Stimulated activated CD4-positive, alpha-beta T cell treated with anti-CD3 and anti-CD28 coated beads, Interleukin-1b, Interleukin-23, amount 100 ng/mL, for 24 hours (primary cell): ENCODE measurements at regions not wholly inside any gene's neighbourhood (a gene's known extent, or its start where the extent isn't known, plus 50 kb on each side); places are given as distances from the start of the nearest gene placed in this dataset.

Source experiments
- DNase-seq, 4 experiments: peaks; one replicate each; pipeline ENCODE4 v3.0.0-alpha.2; 2020; ENCODE audit warnings: low read depth in 4 of 4, low spot score in 1 of 4

DNA sequence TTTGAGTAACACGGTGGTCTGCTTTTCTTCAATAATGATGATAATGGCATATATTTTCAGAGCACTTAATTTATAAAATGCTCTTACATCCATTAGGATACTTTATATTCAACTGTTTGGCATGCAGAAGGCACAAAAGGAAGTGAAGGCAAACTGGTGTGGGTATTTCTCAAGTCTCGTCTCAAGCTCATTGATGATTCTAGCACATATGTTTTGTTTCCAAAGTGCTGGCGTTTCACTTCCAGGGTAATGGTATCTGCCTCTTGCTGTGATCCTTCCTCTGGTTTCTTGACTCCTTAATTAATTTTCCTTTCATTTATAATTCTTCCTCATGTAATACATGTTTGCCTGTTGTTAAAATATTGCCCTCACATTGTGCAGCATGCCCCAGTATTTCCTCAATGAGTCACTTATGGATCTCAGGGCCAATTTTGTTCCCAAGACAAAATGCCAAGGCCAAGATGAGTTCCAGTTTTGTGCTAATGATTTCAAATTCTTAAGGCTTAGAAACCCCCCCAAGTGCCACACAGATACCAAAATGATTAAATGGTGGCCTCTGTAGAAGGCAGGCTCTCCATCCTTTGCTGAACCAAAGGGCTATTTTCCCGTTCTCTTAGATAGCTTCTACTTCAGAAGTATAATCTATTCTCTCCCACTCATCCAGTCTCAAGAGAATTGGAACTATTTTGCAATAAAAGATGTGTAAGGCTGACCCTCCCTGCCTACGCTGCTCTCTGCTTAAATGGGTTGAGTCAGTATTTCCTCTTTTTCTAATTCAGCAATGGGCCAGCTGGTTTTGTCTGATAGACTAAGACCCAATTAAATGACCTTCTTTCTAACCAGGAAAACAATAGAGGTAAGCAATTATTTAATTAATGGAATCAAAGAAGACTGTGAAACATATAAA is 171.2 kb downstream of the ZNF365 start:
- no peak for DNase-seq

- DNase-seq, result no peak
Measured at GRCh38 chr10:62548686-62549085, 174.5 kb downstream of the ZNF365 start.

DNA sequence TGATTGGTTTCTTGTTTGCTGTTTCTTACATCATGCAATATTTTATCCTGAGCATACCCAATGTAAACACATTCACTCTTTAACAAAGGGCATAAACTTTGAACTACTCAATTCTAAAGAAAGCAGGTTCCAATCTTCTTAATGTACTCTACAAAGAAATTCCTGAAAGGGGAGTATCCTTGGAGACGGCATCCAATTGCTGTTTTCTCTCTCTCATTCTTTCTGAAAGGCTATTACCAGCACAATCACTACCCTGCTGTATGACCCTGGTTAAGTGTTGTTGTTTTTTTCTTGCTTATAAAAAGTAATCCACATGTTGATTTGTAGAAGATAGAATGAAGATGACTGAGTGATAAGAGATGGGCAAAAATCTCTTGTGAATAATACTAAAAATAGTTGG is 176.0 kb downstream of the ZNF365 start:
- DNase-seq, result no peak

- DNase-seq, result no peak
Measured at GRCh38 chr10:62554632-62555199, 180.5 kb downstream of the ZNF365 start.

DNA sequence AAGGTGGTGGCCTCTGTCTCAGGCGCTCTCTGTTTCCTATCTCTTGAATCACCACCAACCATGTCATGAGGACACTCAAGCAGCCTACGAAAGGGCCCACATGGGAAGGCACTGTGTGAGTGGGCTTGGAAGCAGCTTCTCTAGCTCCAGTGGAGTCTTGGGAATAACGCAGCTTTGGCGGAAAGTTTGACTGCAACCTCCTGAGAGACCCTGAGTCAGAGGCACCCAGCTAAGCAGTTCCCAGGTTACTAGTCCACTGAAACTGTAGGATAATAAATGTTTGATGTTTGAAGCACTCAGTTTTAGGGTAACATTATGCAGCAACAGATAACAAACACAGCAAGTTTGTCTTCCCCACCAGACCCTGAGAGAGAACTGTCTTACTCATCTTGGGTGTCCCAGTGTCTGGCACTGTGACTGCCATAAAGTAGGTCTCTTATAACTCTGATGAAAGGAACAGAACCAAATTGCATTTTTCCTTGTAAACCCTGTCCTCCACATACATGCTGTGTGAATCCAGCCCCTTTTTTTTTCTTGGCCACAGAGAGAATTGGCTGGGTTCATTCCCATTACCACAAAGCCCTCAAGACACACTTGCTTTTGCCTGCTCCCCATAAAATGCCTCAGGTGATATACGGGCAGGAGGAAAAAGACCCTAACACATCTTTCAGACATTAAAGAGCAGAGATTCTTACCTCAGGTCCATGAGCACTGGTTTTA is 185.5 kb downstream of the ZNF365 start:
- no peak for DNase-seq

DNA sequence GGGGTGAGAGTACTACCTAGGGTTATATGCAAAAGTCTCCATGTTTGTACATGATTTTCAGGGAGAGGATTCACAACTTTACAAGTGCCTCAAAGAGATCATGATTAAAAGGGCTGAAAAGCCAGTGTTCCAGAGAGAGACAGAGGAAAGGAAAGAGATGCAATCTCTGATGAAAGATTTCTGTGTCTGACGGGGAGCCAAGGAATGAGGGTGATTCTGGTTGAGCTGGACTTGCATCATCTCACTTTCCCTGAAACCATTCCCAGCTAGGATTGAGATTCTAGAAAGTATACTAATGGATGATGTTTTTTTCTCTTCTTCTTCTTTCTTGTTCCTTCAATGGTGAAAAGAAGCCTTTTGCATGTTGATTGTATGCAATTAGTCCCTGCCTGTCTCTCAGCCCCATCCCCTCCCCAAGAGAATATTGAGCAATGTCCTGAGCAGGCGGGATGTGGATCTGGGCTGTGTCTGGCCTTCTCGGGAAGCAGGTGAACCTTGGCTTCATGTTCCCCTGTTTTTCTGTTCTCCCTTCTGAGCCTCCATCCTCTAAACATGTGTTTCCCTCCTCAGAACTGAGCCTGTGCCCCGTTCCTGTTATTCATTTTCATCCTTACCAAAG is 186.1 kb downstream of the ZNF365 start:
- no peak for DNase-seq

DNA sequence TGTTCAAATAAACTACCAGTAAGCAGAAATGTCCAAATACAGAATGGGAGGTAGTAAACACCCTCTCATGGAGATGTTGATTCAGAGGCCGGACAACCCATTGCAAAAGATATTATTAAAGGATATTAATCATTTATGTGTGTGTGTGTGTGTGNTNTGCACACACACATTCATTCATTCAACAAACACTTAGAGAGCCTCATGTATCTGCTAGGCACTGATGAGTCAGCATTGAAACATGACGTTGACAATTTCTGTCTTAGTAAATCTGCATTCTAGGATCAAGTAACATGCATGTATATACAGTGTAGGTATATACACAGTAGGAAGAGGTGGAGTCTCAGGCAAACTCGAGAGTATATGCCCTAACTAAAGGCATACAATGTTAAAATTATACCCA is 187.0 kb downstream of the ZNF365 start:
- no peak for DNase-seq

DNA sequence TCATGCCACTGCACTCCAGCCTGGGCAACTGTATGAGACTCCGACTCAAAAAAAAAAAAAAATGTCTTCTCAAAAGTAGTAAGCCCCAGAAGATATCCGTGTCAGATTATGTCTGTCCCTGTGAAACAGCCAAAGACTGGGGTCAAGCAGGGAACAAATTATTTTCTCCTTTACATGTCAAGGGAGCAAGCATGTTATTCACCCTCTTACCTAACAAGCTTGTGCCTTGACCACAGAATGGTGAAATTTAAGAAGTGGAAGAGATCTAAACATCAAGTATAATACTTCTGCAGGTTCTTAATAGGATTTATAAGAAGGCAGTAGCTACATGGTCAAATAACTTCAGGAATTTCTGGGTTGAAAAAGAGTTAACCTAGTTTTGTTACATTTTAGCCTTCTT is 187.9 kb downstream of the ZNF365 start:
- no peak for DNase-seq

DNA sequence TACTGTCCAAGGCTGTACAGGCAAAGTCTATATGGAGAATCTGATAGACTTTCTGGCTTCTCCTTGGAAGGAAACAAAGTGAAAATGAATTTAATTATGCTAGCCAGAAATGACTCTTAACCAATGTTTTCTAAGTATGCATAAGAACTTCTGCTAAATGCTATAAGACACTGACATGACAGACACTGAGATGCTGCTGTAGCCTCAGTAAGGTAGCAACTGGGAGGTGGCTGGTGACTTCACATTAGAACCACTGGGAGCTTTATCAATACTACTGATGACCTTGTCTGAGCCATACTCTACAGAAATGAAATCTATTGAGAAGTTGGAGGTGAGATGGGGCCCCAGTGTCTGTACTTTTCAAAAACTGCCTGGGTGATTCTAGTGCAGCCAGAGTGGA is 188.6 kb downstream of the ZNF365 start:
- DNase-seq, result no peak

- DNase-seq, result no peak
Measured at GRCh38 chr10:62573929-62574328, 199.8 kb downstream of the ZNF365 start.

DNA sequence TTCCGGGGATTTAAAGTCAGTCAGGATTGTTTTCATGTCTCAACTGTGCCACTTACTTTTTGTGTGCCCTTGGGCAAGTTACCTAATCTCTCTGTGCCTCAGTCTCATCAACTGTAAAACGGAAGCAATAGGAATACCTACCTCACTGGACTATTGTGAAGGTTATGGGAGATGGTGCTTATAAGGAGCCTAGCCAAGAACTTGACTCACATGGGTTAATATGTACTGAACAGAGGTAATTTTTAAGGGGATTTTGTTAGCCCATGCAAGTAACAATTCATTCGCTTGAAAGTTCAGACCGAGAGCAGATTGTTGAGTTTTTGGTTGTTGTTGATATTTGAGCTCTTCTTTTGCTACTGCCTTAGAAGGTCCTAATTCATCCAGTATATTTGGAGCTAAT is 202.9 kb downstream of the ZNF365 start:
- DNase-seq, result no peak

DNA sequence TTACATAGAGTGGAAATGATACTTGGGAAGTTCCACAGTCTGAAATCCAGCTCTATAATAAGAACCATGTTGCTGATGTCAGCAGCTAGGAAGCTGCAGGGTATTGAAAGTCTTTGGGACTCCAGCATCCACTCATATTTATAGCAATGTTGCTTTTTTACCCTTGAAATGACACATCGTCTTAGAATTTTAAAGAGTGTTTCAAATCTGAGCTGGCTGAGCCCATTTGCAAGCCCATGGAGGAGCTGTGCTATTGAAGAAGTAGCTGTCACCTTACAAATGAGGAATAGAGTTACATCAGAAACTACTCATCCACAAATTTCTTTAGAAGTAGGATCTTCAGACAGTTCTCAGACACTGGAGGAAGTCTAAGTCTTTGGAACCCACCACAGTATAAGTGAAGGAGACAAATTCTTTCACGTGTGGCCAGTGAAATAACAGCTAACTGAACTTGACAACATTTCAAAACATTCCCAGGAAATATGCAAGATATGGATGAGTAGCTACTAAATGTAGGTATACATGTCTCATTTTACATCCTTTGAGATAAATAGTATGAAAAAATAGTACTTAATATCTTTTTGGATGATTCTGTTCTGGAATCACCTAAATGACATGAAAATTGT is 203.6 kb downstream of the ZNF365 start:
- no peak for DNase-seq

- DNase-seq, result no peak
Measured at GRCh38 chr10:62578301-62578700, 204.1 kb downstream of the ZNF365 start.

DNA sequence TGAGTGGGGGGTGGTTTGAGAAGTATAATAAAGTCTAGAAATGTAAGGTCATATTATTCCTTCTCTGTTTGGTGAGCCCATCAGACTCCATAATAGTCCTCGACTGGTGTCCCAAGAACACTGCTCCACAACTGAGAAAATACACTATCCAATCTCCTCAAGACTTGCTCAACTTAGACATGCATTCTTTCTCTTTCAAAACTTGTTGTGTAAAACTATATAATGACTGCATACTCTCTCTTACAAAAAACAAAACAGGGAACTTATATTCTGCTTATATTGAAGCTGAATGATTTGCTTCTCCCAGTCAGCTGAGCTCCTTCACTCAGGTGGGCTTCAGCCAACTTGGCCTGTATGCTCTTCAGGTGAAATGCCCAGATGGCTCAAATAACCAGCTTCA is 204.7 kb downstream of the ZNF365 start:
- no peak for DNase-seq

GRCh38 chr10:62580396-62580795 is 206.2 kb downstream of the ZNF365 start:
- DNase-seq, result no peak

DNA sequence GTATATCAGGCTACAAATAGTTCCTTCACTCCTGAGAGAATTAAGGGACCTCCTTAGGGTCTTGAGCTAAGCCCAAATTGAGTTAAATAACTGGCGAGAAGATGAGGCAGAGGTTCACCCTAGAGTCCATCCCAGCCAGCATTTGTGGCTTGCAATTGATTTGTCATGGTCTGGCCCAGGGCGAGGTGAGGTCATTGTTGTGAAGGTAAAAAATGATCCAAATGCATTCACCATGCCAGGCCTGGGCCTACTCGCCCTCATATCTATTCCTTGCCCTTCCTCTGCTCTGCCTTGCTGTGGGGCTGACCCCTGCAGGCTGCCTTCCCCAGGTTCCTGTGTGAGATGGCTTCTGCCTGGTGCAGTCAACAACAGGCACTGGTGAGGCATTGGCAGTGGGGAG is 207.2 kb downstream of the ZNF365 start:
- no peak for DNase-seq

DNA sequence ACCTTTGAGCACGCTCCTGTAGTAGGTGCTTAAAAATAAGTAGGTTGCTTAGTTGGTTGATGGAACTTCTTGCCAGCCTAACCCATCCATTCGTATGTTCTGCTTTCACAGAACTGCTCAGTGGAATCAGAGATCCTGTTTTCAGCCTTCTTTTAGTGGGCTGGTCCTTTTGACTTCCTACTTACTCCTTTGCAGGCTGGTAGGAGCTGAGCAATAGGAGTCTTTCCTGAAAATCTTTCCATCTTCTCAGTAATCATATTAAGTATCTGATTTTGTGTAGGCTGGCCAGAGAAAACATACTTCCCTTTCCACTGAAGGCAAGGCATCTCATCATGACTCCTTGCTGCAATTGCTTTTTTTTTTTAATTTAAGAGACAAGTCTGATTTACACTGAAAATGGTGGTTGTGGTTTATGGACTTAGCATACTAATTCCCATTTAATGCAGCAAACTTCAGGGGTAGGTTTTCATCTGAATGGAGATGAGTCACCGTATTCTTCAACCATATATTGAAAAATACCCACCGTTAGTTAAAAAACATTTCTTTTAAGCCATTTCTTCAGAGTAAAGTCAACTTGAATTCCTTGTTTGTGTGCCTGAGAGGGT is 208.0 kb downstream of the ZNF365 start:
- no peak for DNase-seq

DNA sequence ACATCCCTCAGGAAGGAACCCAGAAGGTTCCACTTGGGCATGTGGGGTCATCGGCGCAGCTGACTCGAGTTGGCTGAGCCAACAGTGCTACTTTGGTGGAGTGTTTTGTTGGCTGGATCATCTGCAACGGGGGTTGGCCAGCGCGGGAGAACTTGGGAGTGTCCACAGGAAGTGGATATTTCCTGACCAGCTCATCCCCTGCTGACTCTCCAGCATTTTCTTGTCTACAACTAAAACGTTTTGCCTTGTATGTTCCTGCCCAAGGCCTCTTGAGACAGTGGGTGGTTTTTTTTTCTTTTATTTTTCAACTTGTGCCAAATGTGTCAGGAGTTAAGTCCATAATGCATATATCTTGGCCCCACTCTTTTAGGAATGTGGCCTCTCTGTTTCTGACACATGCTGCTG is 208.6 kb downstream of the ZNF365 start:
- DNase-seq, result no peak

DNA sequence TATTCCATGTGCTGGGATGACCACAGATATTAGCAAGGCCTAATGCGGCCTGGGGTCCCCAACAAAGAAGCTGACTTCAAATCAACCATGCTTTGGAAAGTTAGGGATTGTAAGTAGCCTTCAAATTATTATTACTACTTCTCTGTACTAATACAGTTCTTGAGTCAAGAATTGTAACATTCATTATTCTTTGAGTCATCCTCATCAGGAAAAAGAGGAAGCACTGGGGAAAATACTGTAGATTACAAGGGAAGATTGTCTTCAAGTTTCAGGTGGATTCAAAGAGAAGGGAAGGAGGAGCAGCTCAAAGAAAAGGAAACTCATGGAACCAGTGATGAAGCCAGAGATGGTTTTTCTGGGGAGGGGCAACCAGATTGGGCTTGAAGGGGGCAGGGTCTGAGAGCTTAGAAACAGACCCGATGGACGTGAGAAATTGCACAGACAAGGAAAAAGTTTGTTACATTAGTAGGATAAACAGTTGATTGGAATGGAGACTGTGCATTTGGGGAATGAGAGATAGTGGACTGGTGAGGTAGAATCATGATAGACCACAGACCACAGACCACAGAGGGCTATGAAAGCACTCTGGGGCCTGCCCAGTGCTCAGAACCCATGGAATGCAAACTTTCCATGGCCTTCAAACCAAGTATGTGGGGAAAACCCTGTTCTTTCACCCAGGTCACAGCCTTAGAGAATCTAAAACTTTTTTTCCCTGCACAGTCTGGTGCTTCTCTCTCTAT is 209.9 kb downstream of the ZNF365 start:
- DNase-seq, result no peak

DNA sequence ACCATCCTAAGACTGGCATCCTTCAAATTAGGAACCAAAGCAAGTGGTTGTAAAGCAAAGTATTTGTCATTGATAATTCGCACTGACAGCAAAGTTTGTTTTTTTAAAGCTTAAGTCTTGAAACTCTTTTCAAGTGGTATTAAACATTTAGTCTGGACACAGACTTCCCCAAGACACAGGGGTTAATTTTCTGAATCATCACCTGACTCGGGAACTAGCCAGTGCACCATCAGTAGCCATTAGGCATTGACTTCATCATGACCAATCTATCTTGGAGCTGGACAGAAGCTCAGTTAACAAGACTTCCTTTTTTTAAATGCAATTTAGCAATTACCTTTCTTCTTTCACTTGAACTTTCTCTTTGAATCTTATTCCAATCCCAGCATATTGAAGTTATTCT is 210.6 kb downstream of the ZNF365 start:
- no peak for DNase-seq
